HG02678 (cell line): ENCODE measurements at regions not wholly inside any gene's neighbourhood (a gene's known extent, or its start where the extent isn't known, plus 50 kb on each side); places are given as distances from the start of the nearest gene placed in this dataset.

Experiments
- ATAC-seq: cut with Tn5 transposase; IDR thresholded peaks from one replicate; pipeline ENCODE4 v1.9.1; 2021; ENCODE audit warnings: mild to moderate bottlenecking, moderate library complexity; ENCODE audit not compliant: unreplicated experiment

DNA sequence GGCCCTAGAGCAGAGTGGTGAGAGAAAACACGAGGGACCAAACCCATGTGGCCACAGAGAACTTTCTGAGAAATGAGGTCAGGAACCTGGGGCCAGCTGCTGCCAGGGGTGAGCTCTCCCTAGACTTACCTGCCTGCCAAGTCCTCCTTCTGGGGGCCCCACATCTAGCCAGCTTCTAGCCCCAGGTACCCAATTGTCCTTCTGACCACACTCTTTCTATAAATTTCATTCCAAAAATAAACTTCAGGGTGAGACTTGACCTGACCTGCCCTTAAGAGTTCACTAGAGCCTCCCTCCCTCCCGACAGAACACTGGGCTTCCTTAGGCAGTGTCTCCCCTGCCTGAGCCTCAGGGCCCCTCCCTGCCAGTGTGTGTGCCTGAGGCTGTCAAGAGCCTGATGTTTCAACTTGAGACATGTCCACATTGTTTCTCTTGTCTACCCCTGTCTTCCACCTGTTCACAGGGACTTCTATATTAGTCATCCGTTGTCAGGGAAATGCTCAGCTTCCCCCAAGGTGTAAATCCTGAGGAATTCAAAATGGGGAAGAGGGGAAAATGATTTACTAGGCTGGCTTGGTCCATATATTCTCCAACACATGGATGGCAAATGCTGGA is 312.8 kb upstream of the TLE3 start:
- no peak for ATAC-seq

DNA sequence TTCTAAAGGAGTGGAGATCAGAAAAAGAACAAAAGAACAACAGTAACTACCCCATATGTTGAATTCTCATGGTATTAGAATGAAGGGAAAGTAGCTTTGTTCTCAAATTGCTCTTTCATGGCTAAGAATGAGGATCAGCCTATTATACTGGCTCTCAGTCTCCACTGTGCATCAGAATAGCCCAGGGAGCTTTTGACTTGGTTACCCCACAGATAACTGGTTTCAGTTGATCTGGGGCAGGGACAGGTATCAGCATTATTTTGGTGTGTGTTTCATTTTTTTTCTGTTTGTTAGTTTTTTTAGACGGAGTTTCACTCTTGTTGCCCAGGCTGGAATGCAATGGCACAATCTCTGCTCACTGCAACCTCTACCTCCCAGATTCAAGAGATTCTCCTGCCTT is 311.7 kb upstream of the TLE3 start:
- ATAC-seq: no peak

DNA sequence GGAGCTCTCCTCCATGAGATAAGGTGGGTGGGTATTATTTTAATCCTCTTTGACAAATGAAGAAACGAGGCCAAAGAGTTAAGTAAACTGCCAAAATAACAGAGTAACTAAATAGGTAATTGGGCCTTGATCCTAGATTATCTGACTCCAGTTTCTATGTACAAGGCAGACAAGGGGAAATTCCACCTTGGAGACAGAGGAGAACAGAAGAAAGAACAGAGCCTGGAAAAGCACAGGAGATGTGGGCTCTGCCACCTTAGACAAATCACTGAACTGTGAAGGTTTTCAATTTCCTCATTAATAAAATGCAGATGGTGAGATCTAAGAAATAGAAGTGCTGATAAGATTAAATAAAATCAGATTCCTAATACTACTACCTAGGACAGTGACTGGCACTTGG is 310.2 kb upstream of the TLE3 start:
- ATAC-seq: no peak

DNA sequence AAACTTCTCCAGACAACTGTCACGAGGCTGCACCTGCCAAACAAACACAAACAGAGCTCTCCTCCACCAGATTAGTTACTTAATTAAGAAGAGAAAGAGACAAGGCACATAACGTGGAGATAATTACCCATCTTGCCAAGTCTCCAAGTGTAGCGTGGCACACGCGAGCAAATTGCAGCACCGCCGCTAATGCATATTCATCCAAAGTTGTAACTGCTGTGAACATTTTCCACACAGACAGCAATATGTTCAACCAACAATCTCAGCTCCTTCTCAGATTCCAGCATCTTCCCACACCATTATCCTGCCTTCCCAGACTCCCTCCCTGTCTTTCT is 309.6 kb upstream of the TLE3 start:
- no peak for ATAC-seq

DNA sequence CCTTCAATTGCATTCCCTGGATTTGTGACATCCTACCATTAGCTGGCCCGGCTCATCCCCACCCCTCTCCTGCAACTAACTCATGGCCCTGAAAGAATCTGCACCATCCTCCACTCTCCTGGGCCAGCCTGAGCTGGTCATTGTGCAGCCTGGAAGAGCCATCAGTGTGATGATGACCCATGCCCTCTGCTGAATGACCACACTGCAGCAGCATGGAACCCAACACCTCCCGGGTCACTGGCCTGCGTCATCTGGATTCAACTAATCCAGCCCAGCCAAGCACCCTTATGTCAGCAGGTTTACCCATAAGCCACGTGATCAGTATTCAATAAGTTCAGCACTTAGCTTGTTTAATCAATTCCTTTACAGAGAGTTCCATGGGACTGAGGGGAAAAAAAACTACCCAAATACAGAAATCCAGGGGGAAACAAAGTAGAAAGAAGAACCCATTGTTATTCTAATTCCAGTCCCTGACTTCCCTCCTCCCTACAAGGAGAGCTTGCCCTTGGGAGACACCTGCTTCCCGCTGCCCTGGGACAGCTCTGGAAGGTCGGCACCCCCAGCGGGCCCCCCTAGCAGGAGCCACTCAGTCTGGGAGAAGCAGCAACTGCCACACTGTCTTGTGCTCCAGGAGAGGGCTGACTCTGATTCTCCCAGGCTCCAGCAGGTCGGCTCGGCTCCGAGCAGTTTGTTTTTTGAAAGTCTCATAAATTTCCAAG is 309.1 kb upstream of the TLE3 start:
- no peak for ATAC-seq

DNA sequence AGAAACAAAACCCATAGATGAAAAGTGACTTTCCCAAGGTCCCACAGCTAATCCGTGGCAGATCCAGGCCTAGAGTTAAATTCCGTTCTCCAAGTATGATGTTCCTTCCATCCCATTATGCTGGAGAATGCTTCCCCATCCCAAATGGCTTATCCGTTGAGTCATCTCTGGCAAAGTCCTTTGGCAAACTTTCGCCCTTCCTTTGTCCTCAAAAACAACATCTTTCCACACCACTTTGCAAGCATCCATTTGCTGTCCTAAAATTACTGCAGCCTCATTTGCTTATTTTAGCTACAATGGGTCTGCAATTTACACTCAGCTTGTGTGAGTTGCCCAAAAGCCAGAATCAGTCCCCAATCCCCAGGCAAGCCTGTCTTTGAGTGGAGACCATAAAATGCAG is 304.0 kb upstream of the TLE3 start:
- no peak for ATAC-seq

DNA sequence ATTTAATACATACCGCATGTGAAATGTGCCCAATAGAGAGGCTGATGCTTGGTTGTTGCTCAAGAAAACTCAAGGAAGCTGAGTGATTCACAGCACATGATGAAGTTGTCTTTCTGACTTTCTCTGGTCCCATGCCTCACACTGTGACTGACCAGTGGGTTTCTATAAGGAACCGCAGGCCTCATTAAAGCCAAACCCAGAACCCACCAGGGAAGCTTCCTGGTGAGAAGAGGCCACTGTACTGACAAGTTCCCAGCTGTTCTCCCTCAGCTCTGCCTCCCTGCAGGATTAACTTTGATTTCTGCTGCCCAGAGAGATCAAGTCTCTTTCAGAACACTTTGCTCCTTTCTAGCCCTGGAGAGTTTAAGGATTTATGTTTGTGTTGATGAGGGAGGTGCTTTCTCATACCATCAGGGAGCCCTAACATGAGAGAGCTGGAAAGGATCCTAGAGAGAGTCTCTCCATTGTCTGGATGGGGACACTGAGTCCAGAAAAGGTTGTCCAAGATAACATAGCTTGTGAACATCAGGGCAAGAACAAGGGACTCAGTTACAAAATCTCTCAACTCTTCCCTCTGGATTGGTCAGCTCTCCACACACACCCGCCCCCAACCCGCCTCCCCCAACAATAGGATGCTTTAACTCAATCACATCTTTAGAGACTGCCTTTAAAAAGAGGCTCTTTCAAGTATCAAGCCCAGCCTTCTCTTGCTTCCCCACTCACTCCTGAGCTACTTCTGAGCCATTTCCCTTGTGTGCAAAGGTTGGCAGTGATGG is 303.2 kb upstream of the TLE3 start:
- ATAC-seq: no peak

DNA sequence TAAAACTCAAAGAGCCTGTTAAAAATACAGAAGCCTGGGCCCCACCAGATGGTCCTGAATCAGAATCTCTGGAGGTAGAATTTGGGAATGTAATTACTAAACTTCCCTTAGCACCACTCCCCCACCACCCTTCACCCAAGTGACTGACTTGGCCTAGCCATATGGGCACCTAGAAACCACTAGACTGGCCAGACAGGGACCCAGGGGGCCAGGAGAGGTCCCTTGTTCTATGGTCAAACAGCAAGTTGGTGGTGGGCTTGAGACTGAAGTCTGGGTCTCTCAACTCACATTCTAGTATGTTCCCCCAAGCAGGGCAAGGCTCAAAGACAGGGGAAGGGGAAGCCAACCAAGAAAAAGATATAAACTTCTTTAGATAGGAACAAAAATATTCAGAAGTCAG is 301.5 kb upstream of the TLE3 start:
- no peak for ATAC-seq

DNA sequence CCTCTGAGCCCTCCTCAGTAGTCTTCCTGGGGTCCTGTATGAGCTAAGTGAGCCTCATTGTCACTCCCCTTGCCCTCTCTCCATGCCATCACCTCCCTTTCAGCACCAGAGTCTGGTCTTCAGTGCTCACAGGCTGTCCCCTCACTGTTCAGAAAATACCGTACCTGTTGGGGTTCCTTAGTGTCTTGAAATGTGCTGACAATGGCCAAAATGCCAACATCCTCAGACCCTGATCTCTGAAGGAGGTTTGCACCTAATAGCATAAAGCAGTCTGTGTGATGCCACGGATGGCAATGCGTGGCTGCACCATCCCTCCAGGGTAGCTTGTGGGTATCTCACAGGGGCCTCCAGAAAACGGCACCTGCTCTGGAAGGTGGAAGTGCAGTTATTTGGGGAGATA is 301.0 kb upstream of the TLE3 start:
- ATAC-seq: no peak

DNA sequence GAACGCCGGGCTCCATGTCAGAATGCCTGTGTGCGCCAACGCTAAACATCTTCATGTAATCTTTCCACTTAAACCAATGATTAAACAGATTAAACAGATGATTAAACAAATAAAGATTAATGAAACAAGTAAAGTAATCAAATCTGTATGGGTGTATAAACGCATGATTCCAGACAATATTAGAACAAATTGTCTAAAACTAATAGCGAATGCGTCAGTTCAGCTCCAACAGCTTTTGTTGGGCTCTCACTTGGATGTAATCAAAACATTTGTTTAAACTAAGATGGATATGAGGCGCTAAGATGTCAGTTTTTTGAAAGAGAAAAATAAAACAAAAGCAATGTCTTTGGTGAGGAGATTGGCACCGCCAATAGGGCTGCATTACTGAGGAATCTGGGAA is 299.1 kb upstream of the TLE3 start:
- ATAC-seq: no peak

DNA sequence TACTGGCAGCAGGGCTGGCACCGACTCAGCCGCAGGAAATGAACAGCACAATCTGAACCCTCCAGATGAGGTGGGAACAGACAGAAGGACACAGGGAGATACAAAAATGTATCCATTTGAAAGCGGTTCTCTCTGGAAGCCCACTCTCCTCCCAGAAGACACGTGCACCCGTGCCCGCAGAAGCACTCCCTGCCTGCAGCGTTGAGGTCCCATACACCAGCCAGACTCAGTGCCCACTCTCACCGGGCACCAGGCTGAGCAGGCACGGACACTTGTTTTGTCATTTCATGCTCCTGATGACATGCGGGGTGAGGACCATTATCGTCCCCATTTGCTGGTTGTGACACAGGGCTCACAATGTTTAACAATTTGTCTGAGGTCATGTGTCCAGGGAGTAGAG is 297.4 kb upstream of the TLE3 start:
- no peak for ATAC-seq

DNA sequence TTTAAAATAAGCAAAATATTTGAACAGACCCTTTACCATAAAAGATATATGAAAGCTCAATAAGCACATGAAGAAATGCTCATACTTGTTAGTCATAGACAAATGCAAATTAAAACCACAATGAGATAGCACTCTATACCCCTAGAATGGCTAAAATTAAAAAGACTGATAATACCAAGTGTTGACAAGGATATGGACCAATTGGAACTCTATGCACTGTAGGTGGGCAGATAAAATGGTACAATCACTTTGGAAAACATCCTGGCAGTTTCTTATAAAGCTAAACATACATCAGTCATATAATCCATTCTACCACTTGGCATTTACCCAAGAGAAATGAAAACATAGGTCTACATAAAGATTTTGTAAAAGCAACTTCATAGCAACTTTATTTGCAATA is 293.0 kb upstream of the TLE3 start:
- no peak for ATAC-seq

DNA sequence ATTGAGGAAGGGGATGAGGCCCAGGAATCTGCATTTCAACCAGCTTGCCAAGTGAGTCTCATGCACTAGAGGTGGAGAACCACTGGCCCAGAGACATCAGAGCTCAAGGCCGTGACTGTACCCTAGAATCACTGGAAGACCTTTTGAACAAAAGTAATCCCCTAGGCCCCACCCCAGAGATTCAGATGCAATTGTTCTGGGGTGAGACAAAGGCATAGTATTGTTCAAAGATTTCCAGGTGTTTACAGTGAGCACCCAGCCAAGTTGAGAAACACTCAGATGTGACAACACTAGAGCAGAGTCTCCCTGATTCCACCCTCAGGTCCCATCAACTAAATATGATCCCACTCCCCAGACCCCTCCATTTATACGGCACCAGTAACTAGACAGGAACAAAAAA is 290.3 kb upstream of the TLE3 start:
- no peak for ATAC-seq

DNA sequence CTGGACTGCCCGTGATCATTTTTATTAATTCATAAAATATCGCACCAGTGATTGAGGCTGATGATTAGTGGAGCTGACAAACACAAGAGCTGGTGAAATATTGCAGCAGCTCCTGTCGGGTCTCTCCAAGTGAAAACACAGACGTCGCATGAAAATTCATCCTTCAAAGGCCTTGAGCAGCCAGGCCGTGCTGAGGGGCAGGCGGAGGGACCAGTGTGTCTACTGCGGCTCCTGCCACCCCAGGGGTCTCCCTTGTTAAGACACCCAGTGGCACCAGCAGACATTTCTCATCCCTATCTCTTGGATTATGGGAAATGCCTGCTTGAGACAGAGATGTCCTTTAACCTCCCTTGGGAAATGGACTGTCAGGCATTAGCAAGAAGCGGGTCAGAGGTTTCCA is 289.4 kb upstream of the TLE3 start:
- ATAC-seq: no peak

DNA sequence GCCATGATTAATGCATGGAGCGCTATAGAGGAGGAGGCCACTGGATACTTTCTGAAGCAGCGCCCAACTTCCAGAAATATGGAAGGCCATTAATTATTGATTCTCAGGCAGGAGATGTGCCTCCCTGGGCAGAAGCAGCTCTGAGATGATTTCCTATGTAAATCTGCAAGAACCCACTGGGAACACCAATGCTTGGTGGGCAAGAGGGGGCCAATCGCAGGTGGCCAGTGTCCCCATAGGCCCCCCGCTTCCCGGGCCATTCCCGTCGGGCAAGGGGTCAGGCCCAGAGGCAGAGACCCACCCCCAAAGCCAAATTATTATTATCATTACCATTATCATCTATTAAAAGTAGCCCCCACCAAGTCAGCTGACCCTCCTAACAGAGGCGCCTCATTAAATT is 288.0 kb upstream of the TLE3 start:
- no peak for ATAC-seq

DNA sequence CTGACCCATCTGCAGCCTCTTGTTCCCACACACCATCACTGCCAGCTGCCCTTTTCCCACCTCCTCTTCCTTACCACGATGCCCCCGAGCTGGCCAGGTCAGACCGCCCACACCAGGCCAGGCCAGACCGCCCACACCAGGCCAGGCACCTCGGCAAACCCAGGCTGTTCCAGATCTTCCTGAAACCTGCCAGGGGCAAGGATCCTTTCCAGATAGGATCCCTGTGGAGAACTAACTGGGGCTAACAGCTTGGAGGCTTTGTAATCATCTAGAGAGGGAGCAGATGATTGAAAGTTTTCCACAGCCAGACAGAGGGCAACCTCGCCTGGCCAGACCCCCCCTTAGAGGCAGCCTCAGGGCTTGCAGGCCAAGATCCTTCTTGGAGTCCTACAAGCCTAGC is 287.3 kb upstream of the TLE3 start:
- no peak for ATAC-seq

DNA sequence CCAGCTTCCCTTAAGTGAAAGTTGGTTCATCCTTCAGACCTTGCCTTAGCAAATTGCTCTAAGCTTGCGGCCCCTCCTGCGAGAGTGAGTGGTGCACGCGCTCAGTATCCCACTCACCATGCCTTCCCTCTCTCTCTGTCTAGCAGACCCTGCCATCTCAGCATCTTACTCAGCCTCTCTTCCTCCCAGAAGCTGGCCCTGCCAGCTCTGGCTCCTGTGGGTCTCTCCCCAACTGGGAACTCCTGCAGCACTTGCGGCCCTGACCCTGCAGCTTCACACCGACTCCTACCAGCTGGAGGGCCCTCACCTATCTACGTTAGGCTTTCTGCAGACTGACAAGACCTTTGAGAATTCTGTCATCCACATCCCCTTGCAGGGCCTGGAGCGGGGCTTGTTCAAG is 286.1 kb upstream of the TLE3 start:
- ATAC-seq: no peak

DNA sequence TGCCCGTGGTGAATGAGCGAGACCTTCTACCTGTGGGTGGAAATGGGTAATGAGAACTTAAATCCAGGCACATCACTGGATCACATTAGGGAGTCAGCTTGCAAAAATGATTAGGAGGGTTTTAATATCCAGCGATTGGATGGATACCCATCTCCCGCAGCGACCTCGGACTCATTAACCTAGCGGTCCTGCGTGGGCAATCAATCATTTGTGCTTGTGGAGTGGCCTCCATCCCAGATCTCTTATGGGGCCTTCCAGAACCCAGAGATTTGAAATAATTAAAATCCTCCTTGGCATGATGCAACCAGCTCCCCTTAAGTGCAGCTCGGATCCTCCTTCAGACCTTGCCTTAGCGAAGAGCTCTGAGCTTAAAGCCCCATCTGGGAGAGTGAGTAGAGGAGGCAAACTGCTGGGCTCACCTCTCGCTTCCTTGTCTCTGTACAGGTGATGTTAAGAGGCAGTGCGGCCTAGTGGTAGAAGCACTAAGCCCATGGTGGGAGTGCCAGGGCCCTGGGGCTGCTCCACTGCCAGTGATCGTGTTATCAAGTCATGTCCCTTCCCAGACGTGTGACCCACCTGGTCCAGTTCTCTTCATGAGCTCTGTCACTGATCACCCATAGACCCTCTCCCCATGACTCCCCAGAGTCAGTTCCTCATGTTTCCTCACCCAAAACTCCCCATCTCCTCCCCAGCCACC is 285.2 kb upstream of the TLE3 start:
- no peak for ATAC-seq

DNA sequence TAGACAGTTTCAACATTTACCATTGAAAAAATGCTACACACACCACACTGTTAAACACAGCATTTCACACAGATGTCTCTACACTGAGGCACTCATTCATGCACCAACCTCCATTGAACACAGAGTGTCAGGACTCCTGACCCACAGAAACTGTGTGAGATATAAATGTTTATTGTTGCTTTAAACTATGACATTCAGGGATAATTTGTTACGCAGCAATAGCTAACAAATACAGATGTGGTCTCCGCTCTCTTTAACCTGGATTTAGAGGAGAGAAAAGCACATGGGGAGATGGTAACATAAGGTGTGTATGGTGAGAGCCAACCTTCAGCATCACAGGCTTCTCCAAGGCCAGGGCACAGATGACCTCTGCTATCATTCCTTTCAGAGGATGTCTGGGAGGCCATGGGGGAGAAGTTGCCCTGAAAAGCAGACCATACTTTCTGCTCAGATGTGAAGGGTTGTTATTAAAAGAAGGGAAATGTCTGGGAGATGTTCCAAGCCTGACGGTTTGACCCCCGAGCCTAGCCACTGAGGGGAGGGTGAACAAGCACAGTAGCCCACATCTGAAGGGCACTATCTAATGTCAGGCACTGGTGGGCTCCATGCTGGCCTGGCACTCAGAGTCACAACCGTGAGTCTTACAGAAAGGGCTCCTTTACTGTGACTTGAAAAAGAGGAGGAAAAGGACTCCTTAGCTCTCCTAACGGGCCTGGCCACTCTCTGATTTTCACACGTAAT is 284.5 kb upstream of the TLE3 start:
- ATAC-seq: no peak

DNA sequence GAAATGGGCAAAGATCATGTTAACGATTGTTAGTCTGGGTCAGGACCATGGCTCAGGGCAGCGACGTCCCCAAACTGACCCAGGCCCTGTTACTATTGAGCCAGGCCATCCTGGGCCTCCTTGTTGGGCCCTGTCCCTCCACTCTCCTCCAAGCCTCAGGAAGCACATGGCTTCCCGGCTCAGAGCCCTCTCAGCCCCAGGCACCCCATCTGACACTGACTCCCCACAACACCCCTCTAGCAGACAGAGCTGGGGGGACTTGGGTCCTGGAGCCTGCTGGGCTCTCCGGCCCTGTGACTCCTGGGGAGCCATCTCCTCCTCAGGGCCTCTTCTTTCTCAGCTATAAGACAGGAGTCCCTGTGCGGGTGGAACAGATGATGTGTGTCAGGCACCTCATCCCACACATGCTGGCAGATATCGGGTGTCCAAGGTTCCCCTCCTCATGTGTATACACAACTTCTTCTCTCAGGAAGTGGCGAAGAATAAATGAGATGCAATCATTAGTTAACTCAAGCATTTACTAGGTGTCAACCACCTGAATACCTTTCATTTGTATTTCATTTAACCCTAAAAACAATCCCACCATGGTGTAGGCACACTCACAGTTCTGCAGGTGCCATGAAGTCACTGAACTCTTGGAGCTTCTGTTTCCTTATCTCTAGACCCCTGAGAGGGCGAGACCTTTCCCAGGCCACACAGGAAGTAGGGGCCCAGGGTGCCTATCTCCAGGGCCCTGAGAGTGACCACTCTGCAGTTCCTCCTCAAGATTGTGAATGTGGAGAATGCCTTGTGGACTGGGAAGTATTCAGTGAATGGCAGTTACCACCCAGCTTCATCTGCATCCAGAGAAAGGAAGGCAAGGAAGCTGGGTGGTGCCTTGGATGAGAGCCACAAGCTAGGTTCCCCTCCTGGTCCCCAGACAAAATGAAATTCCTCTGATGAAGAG is 282.5 kb upstream of the TLE3 start:
- ATAC-seq: no peak
